Endodermal cell (in vitro differentiated cells): ENCODE measurements at regions not wholly inside any gene's neighbourhood (a gene's known extent, or its start where the extent isn't known, plus 50 kb on each side); places are given as distances from the start of the nearest gene placed in this dataset.
"Not testable (repeated sequence)": the region's sequence is repeated elsewhere in the genome, so short reads cannot be mapped to it uniquely, and the experiment has no call there.

ENCODE experiments used
- DNase-seq: peaks from one replicate; pipeline ENCODE4 v3.0.0-alpha.2; 2017
- H3K27ac ChIP-seq: 2 replicates; pipeline ENCODE4 v1.5.1; 2013; ENCODE audit warnings: mild to moderate bottlenecking, low read depth, low read length, moderate library complexity
- H3K27me3 ChIP-seq: 2 replicates; pipeline ENCODE4 v1.6.1; 2013; ENCODE audit warnings: mild to moderate bottlenecking, low read length, moderate library complexity; ENCODE audit not compliant: insufficient read depth, control insufficient read depth, poor library complexity, severe bottlenecking
- H3K36me3 ChIP-seq: 2 replicates; pipeline ENCODE4 v1.7.0; 2013; ENCODE audit warnings: mild to moderate bottlenecking, low read length, moderate library complexity; ENCODE audit not compliant: control insufficient read depth, insufficient read depth
- H3K4me1 ChIP-seq: one replicate; pipeline ENCODE4 v1.7.0; 2013; ENCODE audit warnings: low read length; ENCODE audit not compliant: control insufficient read depth, insufficient read depth
- H3K4me3 ChIP-seq: 2 replicates; pipeline ENCODE4 v1.5.1; 2013; ENCODE audit warnings: mild to moderate bottlenecking, low read length, moderate library complexity
- H3K9ac ChIP-seq: 2 replicates; pipeline ENCODE4 v1.6.1; 2013; ENCODE audit warnings: mild to moderate bottlenecking, low read length, moderate library complexity; ENCODE audit not compliant: poor library complexity, severe bottlenecking; ENCODE audit errors: extremely low read depth
- H3K9me3 ChIP-seq: 2 replicates; pipeline ENCODE4 v1.6.1; 2013; ENCODE audit warnings: mild to moderate bottlenecking, low read length, moderate library complexity; ENCODE audit not compliant: control insufficient read depth
- H3K27ac Mint-ChIP-seq: 2 replicates; pipeline ENCODE4 v1.8.0; 2020; ENCODE audit warnings: mixed read lengths
- H3K27me3 Mint-ChIP-seq: 2 replicates; pipeline ENCODE4 v1.8.0; 2021; ENCODE audit warnings: mild to moderate bottlenecking, mixed read lengths; ENCODE audit not compliant: insufficient read depth
- H3K36me3 Mint-ChIP-seq: 2 replicates; pipeline ENCODE4 v1.8.0; 2020; ENCODE audit warnings: low read depth, mixed read lengths
- H3K4me1 Mint-ChIP-seq: 2 replicates; pipeline ENCODE4 v1.8.0; 2020; ENCODE audit warnings: mixed read lengths
- H3K4me3 Mint-ChIP-seq: 2 replicates; pipeline ENCODE4 v1.8.0; 2020; ENCODE audit warnings: mild to moderate bottlenecking, moderate library complexity, mixed read lengths
- H3K9me3 Mint-ChIP-seq: 2 replicates; pipeline ENCODE4 v1.8.0; 2020; ENCODE audit warnings: mild to moderate bottlenecking, mixed read lengths
- CTCF ChIP-seq: fragments of 200-600 bp; sonication (generic); conservative IDR thresholded peaks from 2 replicates; pipeline ENCODE4 v1.5.0; 2021; ENCODE audit warnings: antibody characterized with exemption, mild to moderate bottlenecking
- WGBS, 2 experiments: methylation state at CpG; one replicate each; pipeline versions ENCODE4 v1.1.5 to v1.1.7; 2013; ENCODE audit warnings: missing lambda C conversion rate in 2 of 2, mixed read lengths in 1 of 2; ENCODE audit not compliant: insufficient coverage in 1 of 2, insufficient read length in 1 of 2; 5-methylcytosine and 5-hydroxymethylcytosine counted together

DNA sequence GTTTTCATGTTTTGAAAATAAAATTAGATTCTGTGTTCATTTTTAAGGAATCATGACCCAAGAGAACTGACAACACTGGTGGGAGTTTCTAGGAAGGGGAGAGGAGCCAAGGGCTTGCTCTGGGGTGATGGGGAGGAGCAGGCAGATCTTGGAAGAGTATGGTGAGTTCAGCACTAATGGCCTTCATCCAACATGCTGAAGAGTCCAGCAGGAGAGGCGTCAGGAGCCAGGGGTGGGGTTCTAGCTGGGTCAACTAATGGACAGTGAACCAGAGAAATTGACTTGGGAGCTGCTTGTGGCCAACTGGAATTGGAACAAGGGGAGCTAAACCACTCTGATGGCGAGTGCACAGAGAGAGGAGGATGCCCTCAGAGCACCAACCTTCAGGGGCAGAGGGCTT, 107.1 kb downstream of the MRPL14 start:
- Mint-ChIP-seq H3K9me3 (peaks cover 6% of the 10 kb centered on the region), H3K4me3 (no peak overlapping the region), H3K27me3 (peaks cover 3% of the 10 kb centered on the region), H3K27ac (no peak overlapping the region), H3K36me3 (no peaks in the 10 kb centered on the region), H3K4me1 (peaks cover 21% of the 10 kb centered on the region)
- Histone ChIP-seq H3K27me3 (no peaks in the 10 kb centered on the region), H3K36me3 (no peaks in the 10 kb centered on the region), H3K4me1 (peaks cover 7% of the 10 kb centered on the region), H3K9me3 (peaks cover 11% of the 10 kb centered on the region), H3K9ac (no peak overlapping the region), H3K27ac (no peak overlapping the region), H3K4me3 (no peak overlapping the region)
- peak; percentile 26 for DNase-seq
- no peak for TF ChIP-seq CTCF
- 91 to 95% methylated on average over 2 of the region's 2 CpGs for WGBS, 2 experiments

DNA sequence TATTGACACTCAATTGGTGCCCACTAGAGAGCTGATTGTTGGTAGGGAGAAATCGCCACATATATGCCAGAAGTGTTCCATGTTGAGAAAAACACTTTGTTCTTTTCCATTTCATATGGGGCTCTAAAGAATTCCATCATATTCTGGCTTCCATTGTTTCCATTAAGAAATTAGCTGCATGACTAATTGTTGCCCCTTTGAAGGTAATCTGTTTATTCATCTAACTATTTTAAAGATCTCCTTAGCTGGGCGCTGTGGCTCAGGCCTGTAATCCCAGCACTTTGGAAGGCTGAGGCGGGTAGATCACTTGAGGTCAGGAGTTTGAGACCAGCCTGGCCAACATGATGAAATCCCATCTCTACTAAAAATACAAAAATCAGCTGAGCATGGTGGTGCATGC, 109.9 kb downstream of the MRPL14 start:
- H3K4me1 ChIP-seq, H3K9ac ChIP-seq, H3K36me3 Mint-ChIP-seq, H3K27ac Mint-ChIP-seq, H3K27ac ChIP-seq, H3K27me3 ChIP-seq, H3K4me3 ChIP-seq, H3K27me3 Mint-ChIP-seq, H3K4me3 Mint-ChIP-seq, H3K9me3 Mint-ChIP-seq, H3K36me3 ChIP-seq, DNase-seq: not testable (repeated sequence)
- peaks cover 11% of the 10 kb centered on the region for H3K9me3 ChIP-seq
- WGBS, 2 experiments = 93% methylated on average over 3 of the region's 3 CpGs; no CpG with 5 or more reads in 1 of the 2 experiments
- peaks cover 11% of the 10 kb centered on the region for H3K4me1 Mint-ChIP-seq

DNA sequence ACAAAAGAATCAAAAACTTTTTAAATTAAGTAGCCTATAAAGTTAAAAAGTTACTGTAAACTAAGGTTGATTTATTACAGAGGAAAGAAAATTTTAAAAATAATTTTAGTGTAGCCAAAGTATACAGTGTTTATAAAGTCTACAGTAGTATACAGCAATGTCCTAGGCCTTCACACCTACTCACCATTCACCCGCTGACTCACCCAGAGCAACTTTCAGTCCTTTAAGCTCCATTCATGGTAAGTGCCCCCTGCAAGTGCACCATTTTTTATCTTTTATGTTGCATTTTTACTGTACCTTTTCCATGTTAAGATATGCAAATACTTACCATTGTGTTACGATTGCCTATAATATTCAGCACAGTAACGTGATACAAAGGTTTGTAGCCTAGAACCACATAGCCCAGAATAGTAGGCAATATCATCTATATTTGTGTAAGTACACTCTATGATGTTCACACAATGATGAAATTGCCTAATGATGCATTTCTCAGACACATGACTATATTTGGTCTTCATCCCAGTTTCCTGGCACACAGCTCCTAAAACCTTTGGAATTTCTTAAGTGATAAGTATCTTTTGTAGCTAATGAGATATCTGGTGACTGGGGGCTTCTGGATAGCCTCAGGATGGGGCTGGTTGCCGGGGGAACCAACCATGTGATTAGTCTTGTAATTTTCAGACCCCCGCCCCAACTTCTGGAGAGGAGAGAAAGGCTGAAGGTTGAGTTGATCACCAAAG, 111.0 kb downstream of the MRPL14 start:
- Mint-ChIP-seq H3K4me3 (no peak overlapping the region), H3K27ac (no peak overlapping the region), H3K27me3 (peaks cover 3% of the 10 kb centered on the region), H3K9me3 (peaks cover 6% of the 10 kb centered on the region), H3K36me3 (no peaks in the 10 kb centered on the region), H3K4me1 (peaks cover 16% of the 10 kb centered on the region)
- no peak overlapping the region for H3K27ac ChIP-seq
- no peaks in the 10 kb centered on the region for H3K27me3 ChIP-seq
- H3K9me3 ChIP-seq = peaks cover 11% of the 10 kb centered on the region
- DNase-seq = peak; percentile 28
- WGBS, 2 experiments = 83 to 91% methylated on average over 2 to 5 of the region's 5 CpGs
- H3K4me3 ChIP-seq = no peak overlapping the region
- H3K4me1 ChIP-seq = no peaks in the 10 kb centered on the region
- no peaks in the 10 kb centered on the region for H3K36me3 ChIP-seq
- no peak for TF ChIP-seq CTCF
- H3K9ac ChIP-seq = no peak overlapping the region
